ENCODE measurements at regions not wholly inside any gene's neighbourhood (a gene's known extent, or its start where the extent isn't known, plus 50 kb on each side); places are given as distances from the start of the nearest gene placed in this dataset.

DNA sequence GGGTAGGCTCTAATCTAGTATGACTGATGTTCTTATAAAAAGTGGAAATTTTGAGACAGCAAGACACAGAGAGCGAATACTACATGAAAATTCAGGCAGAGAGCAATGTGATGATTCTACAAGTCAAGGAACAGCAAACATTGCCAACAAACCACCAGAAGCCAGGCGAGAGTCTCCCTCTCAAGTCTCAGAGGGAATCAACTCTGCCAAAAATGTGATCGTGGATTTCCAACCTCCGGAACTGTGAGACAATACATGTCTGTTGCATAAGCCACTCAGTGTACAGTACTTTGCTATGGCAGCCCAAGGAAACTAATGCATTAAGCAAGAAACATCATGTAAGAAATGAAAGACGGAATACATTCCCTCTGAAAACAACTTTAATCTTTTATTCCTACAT is 52.1 kb upstream of the CCNG1 start:
- Histone ChIP-seq H2AFZ (ENCODE audit: low read depth, low read length) (no peak overlapping the region), H3K27me3 (ENCODE audit: control insufficient read depth in 2 of 2, insufficient read depth in 2 of 2, low read length in 2 of 2) (no peaks in the 10 kb centered on the region), H3K9me3 (replicated peaks; ENCODE audit: control insufficient read depth, insufficient read depth, low read length) (no peaks in the 10 kb centered on the region), H3K4me1 (ENCODE audit: control insufficient read depth, extremely low read depth, insufficient read depth, low read length) (no peaks in the 10 kb centered on the region), H3K27ac (ENCODE audit: insufficient read depth, low read depth, low read length) (no peak overlapping the region), H3K4me2 (ENCODE audit: insufficient read depth, low read length) (no peak overlapping the region), H3K36me3 (ENCODE audit: control insufficient read depth in 2 of 2, extremely low read depth in 1 of 2, insufficient read depth in 2 of 2, low read length in 2 of 2) (no peaks in the 10 kb centered on the region), H3K4me3 (replicated peaks in 1 of 3; ENCODE audit: insufficient read depth in 1 of 3, low read depth in 1 of 3, low read length in 3 of 3) (no peak overlapping the region), H3K9ac (replicated peaks; ENCODE audit: extremely low read depth, insufficient read depth, low read length) (no peak overlapping the region), H3K79me2 (ENCODE audit: control insufficient read depth, insufficient read depth, low read length) (no peaks in the 10 kb centered on the region), H3K9me1 (replicated peaks; ENCODE audit: control insufficient read depth, extremely low read depth, insufficient read depth, low read length) (no peaks in the 10 kb centered on the region), H4K20me1 (replicated peaks; ENCODE audit: control insufficient read depth, extremely low read depth, insufficient read depth, low read length) (no peaks in the 10 kb centered on the region)
- FAIRE-seq (no peak), DNase-seq (ENCODE audit: low read depth, low spot score) (no peak)
- dilution Hi-C loops (cut with MboI; ENCODE audit: extremely low pct_ligation_motif_present, low sequenced_read_pairs) = no loop called here
- ChIA-PET CTCF (interaction anchor here (1.1 kb wide), 1 partner anchor 23 kb away, joined by 3 read pairs; no protein-coding TSS in a partner anchor), POLR2A (no interaction called here)
- intact Hi-C loops (cut with micrococcal nuclease) = no loop called here
- TF ChIP-seq CTCF (IDR thresholded peaks at IDR 0.05; ENCODE audit: extremely low read depth in 1 of 2, insufficient read depth in 1 of 2, low read depth in 1 of 2, low read length in 2 of 2) (no peak), EZH2 (IDR thresholded peaks at IDR 0.05; ENCODE audit: borderline replicate concordance, low read depth, low read length, severe bottlenecking) (no peak), POLR2A (IDR thresholded peaks at IDR 0.05; ENCODE audit: low read depth, low read length) (no peak), GATA2 (IDR thresholded peaks at IDR 0.05; ENCODE audit: insufficient read depth, insufficient read length, low read depth, low read length) (no peak), MYC (IDR thresholded peaks at IDR 0.05; ENCODE audit: low read depth, low read length) (no peak), MAX (IDR thresholded peaks at IDR 0.05; ENCODE audit: insufficient read depth, insufficient read length) (no peak), JUN (IDR thresholded peaks at IDR 0.05; ENCODE audit: borderline replicate concordance, insufficient read depth, insufficient read length, low read depth) (no peak), FOS (IDR thresholded peaks at IDR 0.05; ENCODE audit: borderline replicate concordance, insufficient read depth, low read length) (no peak), POLR2AphosphoS5 (IDR thresholded peaks at IDR 0.05; ENCODE audit: insufficient read depth, low read depth, low read length) (no peak)
- BruUV-seq (replicated peaks) = no TSS peak

Measured in endothelial cell of umbilical vein (primary cell).